ENCODE measurements at regions not wholly inside any gene's neighbourhood (a gene's known extent, or its start where the extent isn't known, plus 50 kb on each side); places are given as distances from the start of the nearest gene placed in this dataset.

DNA sequence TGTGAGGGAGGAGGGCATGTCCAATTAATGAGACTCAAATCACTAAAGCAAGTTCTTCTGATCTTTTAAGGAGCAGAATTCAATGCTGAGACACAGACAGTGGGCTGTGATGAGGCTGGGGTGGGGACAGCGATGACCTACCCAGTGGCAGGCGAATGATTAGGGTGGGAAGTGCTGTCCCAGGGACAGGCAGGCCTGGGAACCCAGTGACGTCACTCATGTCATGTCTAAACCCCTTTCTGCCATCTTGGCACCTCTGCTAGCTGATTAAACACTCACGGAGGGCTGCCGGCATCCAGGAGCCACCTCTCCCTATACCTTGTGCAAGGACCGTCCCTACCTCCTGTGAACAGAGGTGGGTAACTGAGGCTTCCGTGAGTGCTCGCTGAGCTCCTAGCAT lies 1235.2 kb downstream of the TBC1D22A start:
- TF ChIP-seq ZSCAN9 (CRISPR knock-in tag; IDR thresholded peaks at IDR 0.05; ENCODE audit: borderline replicate concordance) = no peak
- TF ChIP-seq, protein P1, sequence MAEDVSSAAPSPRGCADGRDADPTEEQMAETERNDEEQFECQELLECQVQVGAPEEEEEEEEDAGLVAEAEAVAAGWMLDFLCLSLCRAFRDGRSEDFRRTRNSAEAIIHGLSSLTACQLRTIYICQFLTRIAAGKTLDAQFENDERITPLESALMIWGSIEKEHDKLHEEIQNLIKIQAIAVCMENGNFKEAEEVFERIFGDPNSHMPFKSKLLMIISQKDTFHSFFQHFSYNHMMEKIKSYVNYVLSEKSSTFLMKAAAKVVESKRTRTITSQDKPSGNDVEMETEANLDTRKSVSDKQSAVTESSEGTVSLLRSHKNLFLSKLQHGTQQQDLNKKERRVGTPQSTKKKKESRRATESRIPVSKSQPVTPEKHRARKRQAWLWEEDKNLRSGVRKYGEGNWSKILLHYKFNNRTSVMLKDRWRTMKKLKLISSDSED (CRISPR knock-in tag; IDR thresholded peaks at IDR 0.05) = no peak
- TF ChIP-seq CBX2 (IDR thresholded peaks at IDR 0.05; ENCODE audit: low read depth, low read length) = no peak
- no peak for TF ChIP-seq CBX2 (CRISPR knock-in tag; IDR thresholded peaks at IDR 0.05; ENCODE audit: low read depth)
- TF ChIP-seq ZNF772 (CRISPR knock-in tag; IDR thresholded peaks at IDR 0.05) = no peak
- TF ChIP-seq ZNF230 (CRISPR knock-in tag; IDR thresholded peaks at IDR 0.05) = no peak
- TF ChIP-seq MAZ (IDR thresholded peaks at IDR 0.05; ENCODE audit: borderline replicate concordance, low read depth, low read length) = no peak
- no peak for TF ChIP-seq MAZ (CRISPR knock-in tag; IDR thresholded peaks at IDR 0.05; ENCODE audit: low read depth)
- TF ChIP-seq DDIT3 (CRISPR knock-in tag; IDR thresholded peaks at IDR 0.05) = no peak
- no peak for TF ChIP-seq CTCF (CRISPR knock-in tag; IDR thresholded peaks at IDR 0.05)
- no peak for TF ChIP-seq HOMEZ (CRISPR knock-in tag; IDR thresholded peaks at IDR 0.05; ENCODE audit: low read depth)
- TF ChIP-seq CBX5 (CRISPR knock-in tag; IDR thresholded peaks at IDR 0.05; ENCODE audit: borderline replicate concordance) = no peak
- TF ChIP-seq MED1 (CRISPR knock-in tag; IDR thresholded peaks at IDR 0.05) = no peak
- no peak for TF ChIP-seq GATAD1 (CRISPR knock-in tag; IDR thresholded peaks at IDR 0.05)
- TF ChIP-seq MED13 (CRISPR knock-in tag; IDR thresholded peaks at IDR 0.05) = no peak
- TF ChIP-seq ZNF350 (CRISPR knock-in tag; IDR thresholded peaks at IDR 0.05; ENCODE audit: borderline replicate concordance, low read depth) = no peak

Data from HepG2 (cell line).